ENCODE measurements at regions not wholly inside any gene's neighbourhood (a gene's known extent, or its start where the extent isn't known, plus 50 kb on each side); places are given as distances from the start of the nearest gene placed in this dataset.

- TF ChIP-seq POLR2AphosphoS5 (IDR thresholded peaks at IDR 0.05; ENCODE audit: low read depth, low read length) (no peak), FOXP2 (optimal IDR thresholded peaks at IDR 0.05; ENCODE audit: borderline replicate concordance, extremely low read depth, extremely low read length, insufficient read depth) (no peak), TAF1 (IDR thresholded peaks at IDR 0.05; ENCODE audit: borderline replicate concordance, insufficient read depth, low read length) (no peak)
Measured at GRCh38 chr12:84757978-84758377, 154.6 kb downstream of the SLC6A15 start.

All from PFSK-1 (cell line).